HepG2 (cell line): ENCODE measurements at regions not wholly inside any gene's neighbourhood (a gene's known extent, or its start where the extent isn't known, plus 50 kb on each side); places are given as distances from the start of the nearest gene placed in this dataset.

ENCODE experiments used
- ATAC-seq: fragments of 200-7000 bp; cut with Tn5 transposase; 3 replicates; pipeline ENCODE4 v1.9.1; 2020; ENCODE audit warnings: mild to moderate bottlenecking, moderate library complexity
- BruUV-seq: library from RNA; stranded (reverse); fragments of 400-500 nt; replicated peaks from 2 replicates; lab custom pipeline; 2021; lab: Mats Ljungman, UMichigan
- CTCF ChIA-PET: fragments of 300-600 bp; formaldehyde crosslinking; extraction: SDS; loops from one replicate; lab custom pipeline; 2021; ENCODE audit warnings: low total read pairs, inconsistent platforms, low intra/inter-chr PET ratio; lab: Yijun Ruan, JAX
- POLR2A ChIA-PET: fragments of 350-600 bp; sonication (Branson Sonifier 250); formaldehyde crosslinking; loops from one replicate; lab custom pipeline; 2020; ENCODE audit warnings: antibody characterized with exemption, inconsistent platforms; lab: Yijun Ruan, JAX
- DNase-seq: peaks from one replicate; pipeline ENCODE4 v3.0.0-alpha.2; 2015; ENCODE audit warnings: low spot score
- FAIRE-seq: peaks from 3 replicates; lab custom pipeline; 2011; peaks lifted over from hg19 to GRCh38; lab: Jason Lieb, UNC
- H2AFZ ChIP-seq: one replicate; pipeline ENCODE4 v1.6.1; 2011; ENCODE audit warnings: low read length, inconsistent platforms
- H3K27ac ChIP-seq: fragments of 300-600 bp; 3 replicates; pipeline ENCODE4 v1.8.0; 2011; ENCODE audit warnings: mixed run types, mild to moderate bottlenecking, mixed read lengths, low read length, inconsistent platforms; ENCODE audit not compliant: insufficient read depth; ENCODE audit errors: extremely low read length
- H3K27me3 ChIP-seq, 2 experiments: fragments of 200-600 bp in 1 of 2; 2 replicates in 1 of 2; 3 replicates in 1 of 2; pipeline versions ENCODE4 v1.6.0 to v1.8.0; 2011; ENCODE audit warnings: low read length in 2 of 2, mild to moderate bottlenecking in 2 of 2, moderate library complexity in 2 of 2, inconsistent platforms in 1 of 2; ENCODE audit not compliant: insufficient read depth in 2 of 2, control insufficient read depth in 1 of 2
- H3K36me3 ChIP-seq, 2 experiments: fragments of 200-600 bp in 1 of 2; replicated peaks in 1 of 2; 2 replicates in 1 of 2; 3 replicates in 1 of 2; pipeline versions ENCODE4 v1.5.1 to v1.8.0; 2011; ENCODE audit warnings: low read length in 2 of 2, inconsistent platforms in 1 of 2; ENCODE audit not compliant: insufficient read depth in 2 of 2, control insufficient read depth in 1 of 2
- H3K4me1 ChIP-seq: 2 replicates; pipeline ENCODE4 v1.5.1; 2012; ENCODE audit warnings: low read length, inconsistent platforms; ENCODE audit not compliant: insufficient read depth
- H3K4me2 ChIP-seq: 2 replicates; pipeline ENCODE4 v1.6.0; 2011; ENCODE audit warnings: low read depth, low read length, inconsistent platforms
- H3K4me3 ChIP-seq, 3 experiments: fragments of 200-600 bp in 1 of 3; sonication (generic), shearing (Covaris generic) in 1 of 3; replicated peaks in 1 of 3; 2 replicates each; pipeline ENCODE4 v1.5.1; 2011 to 2016; ENCODE audit warnings: low read length in 3 of 3, inconsistent platforms in 2 of 3, low read depth in 2 of 3, mild to moderate bottlenecking in 2 of 3, control low read depth in 1 of 3, mixed read lengths in 1 of 3; ENCODE audit not compliant: insufficient read depth in 1 of 3
- H3K79me2 ChIP-seq: one replicate; pipeline ENCODE4 v1.6.1; 2011; ENCODE audit warnings: low read length, inconsistent platforms; ENCODE audit not compliant: insufficient read depth
- H3K9ac ChIP-seq: 2 replicates; pipeline ENCODE4 v1.6.0; 2011; ENCODE audit warnings: mild to moderate bottlenecking, low read depth, low read length, inconsistent platforms; ENCODE audit not compliant: insufficient read depth
- H3K9me3 ChIP-seq: 2 replicates; pipeline ENCODE4 v1.5.1; 2012; ENCODE audit warnings: mild to moderate bottlenecking, low read length
- H4K20me1 ChIP-seq: 2 replicates; pipeline ENCODE4 v1.6.0; 2011; ENCODE audit warnings: inconsistent platforms, mild to moderate bottlenecking, low read length, moderate library complexity; ENCODE audit not compliant: insufficient read depth
- ATF7 ChIP-seq, 2 experiments: fragments of 450-650 bp in 1 of 2; sonication (generic) in 1 of 2; formaldehyde crosslinking in 1 of 2; IDR thresholded peaks; 2 replicates each; pipeline versions ENCODE4 v1.4.0 to v1.6.1; 2016 to 2020; ENCODE audit warnings: antibody characterized with exemption in 1 of 2, mild to moderate bottlenecking in 1 of 2, missing genetic modification reagents in 1 of 2
- ATRX ChIP-seq: sonication (generic); formaldehyde crosslinking; IDR thresholded peaks from 2 replicates; pipeline ENCODE4 v1.4.0; 2020; ENCODE audit warnings: missing genetic modification reagents, borderline replicate concordance
- CAMTA2 ChIP-seq: sonication (generic); formaldehyde crosslinking; IDR thresholded peaks from 2 replicates; pipeline ENCODE4 v1.4.0; 2020; ENCODE audit warnings: mild to moderate bottlenecking, missing genetic modification reagents, borderline replicate concordance
- DNMT3B ChIP-seq: conservative IDR thresholded peaks from 2 replicates; pipeline ENCODE4 v1.6.1; 2016; ENCODE audit warnings: missing biosample characterization, control low read depth
- FOSL1 ChIP-seq: sonication (generic); formaldehyde crosslinking; IDR thresholded peaks from 2 replicates; pipeline ENCODE4 v1.9.0; 2021; ENCODE audit warnings: missing genetic modification reagents, borderline replicate concordance
- GABPB1 ChIP-seq: IDR thresholded peaks from 2 replicates; pipeline ENCODE4 v1.6.1; 2016; ENCODE audit warnings: mild to moderate bottlenecking, missing genetic modification reagents, moderate library complexity, missing compliant biosample characterization
- MEF2D ChIP-seq: sonication (generic); formaldehyde crosslinking; IDR thresholded peaks from 2 replicates; pipeline ENCODE4 v1.5.1; 2020; ENCODE audit warnings: mild to moderate bottlenecking, missing genetic modification reagents
- MTA1 ChIP-seq: sonication (generic); formaldehyde crosslinking; IDR thresholded peaks from 2 replicates; pipeline ENCODE4 v1.4.0; 2020; ENCODE audit warnings: missing genetic modification reagents, mild to moderate bottlenecking, borderline replicate concordance
- NFAT5 ChIP-seq: sonication (generic); formaldehyde crosslinking; IDR thresholded peaks from 2 replicates; pipeline ENCODE4 v1.4.0; 2020; ENCODE audit warnings: missing genetic modification reagents
- SOX13 ChIP-seq, 3 experiments: fragments of 450-650 bp in 1 of 3; sonication (generic) in 1 of 3; formaldehyde crosslinking in 1 of 3; IDR thresholded peaks in 2 of 3; conservative IDR thresholded peaks in 1 of 3; 2 replicates each; pipeline versions ENCODE4 v1.5.0 to v1.6.1; 2016 to 2020; ENCODE audit warnings: antibody characterized with exemption in 1 of 3, mild to moderate bottlenecking in 1 of 3, missing compliant biosample characterization in 1 of 3, missing genetic modification reagents in 1 of 3, moderate library complexity in 1 of 3
- SOX5 ChIP-seq: IDR thresholded peaks from 2 replicates; pipeline ENCODE4 v1.6.1; 2016; ENCODE audit warnings: borderline replicate concordance
- SP5 ChIP-seq: IDR thresholded peaks from 2 replicates; pipeline ENCODE4 v1.6.1; 2016; ENCODE audit warnings: low read depth, borderline replicate concordance
- ZBTB38 ChIP-seq: sonication (generic); formaldehyde crosslinking; IDR thresholded peaks from 2 replicates; pipeline ENCODE4 v1.5.1; 2020; ENCODE audit warnings: mild to moderate bottlenecking, missing genetic modification reagents
- WGBS: methylation state at CpG from one replicate; pipeline ENCODE4 v1.1.6; 2017; ENCODE audit warnings: low lambda C conversion rate; 5-methylcytosine and 5-hydroxymethylcytosine counted together
- in situ Hi-C: cut with HindIII; loops from 2 replicates; pipeline ENCODE4 v1.10.0; 2017; ENCODE audit warnings: low pct_unique_long_range_greater_than_20kb; ENCODE audit not compliant: extremely low pct_ligation_motif_present
- intact Hi-C: fragments of 100-400 bp; cut with micrococcal nuclease; formaldehyde crosslinking; loops from one replicate; pipeline ENCODE4 v1.10.0; 2022; ENCODE audit not compliant: unreplicated experiment
- TF ChIP-seq, protein P1 (sequence below): sonication (generic); formaldehyde crosslinking; IDR thresholded peaks from 2 replicates; pipeline ENCODE4 v1.4.0; 2020; ENCODE audit warnings: low read depth, mild to moderate bottlenecking, missing genetic modification reagents
- TF ChIP-seq, protein P2 (sequence below): sonication (generic); formaldehyde crosslinking; IDR thresholded peaks from 2 replicates; pipeline ENCODE4 v1.4.0; 2020; ENCODE audit warnings: mild to moderate bottlenecking, missing genetic modification reagents

DNA sequence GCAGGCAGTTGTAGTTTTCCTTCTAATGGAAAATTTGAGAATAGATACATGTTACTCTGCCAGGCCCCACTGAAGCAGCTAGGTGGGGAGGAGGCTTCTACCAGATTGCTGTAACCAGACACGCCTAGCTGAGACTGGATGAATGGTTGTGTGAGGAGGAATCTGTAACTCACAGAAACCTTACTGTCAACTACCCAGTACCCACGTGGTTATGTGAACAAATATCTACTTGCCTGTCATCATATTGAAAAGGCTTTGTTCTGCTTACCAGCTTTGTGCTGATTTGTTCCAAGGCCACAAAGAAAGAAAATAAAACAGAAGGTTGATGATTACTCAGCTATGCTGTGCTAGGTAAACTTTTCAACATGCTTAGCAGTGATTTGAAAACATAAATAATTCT lies 167.2 kb downstream of the CAPZA3 start:
- no peaks in the 10 kb centered on the region for H3K27me3 ChIP-seq
- no peak overlapping the region for H3K27ac ChIP-seq
- no peak overlapping the region for H3K9ac ChIP-seq
- ChIA-PET POLR2A (no interaction called here), CTCF (no interaction called here)
- H3K79me2 ChIP-seq = no peaks in the 10 kb centered on the region
- H3K4me3 ChIP-seq = no peak overlapping the region
- DNase-seq (peak; percentile 15), FAIRE-seq (no peak), ATAC-seq (no peak; the same call in 2 of the 3 replicates)
- no peaks in the 10 kb centered on the region for H4K20me1 ChIP-seq
- no peaks in the 10 kb centered on the region for H3K9me3 ChIP-seq
- no peaks in the 10 kb centered on the region for H3K4me1 ChIP-seq
- in situ Hi-C loops = no loop called here
- H3K4me2 ChIP-seq = no peak overlapping the region
- intact Hi-C loops = no loop called here
- H3K36me3 ChIP-seq = no peaks in the 10 kb centered on the region
- H2AFZ ChIP-seq = no peak overlapping the region
- 11% methylated on average over 2 of the region's 2 CpGs for WGBS
- no TSS peak for BruUV-seq
- TF ChIP-seq, protein P1, sequence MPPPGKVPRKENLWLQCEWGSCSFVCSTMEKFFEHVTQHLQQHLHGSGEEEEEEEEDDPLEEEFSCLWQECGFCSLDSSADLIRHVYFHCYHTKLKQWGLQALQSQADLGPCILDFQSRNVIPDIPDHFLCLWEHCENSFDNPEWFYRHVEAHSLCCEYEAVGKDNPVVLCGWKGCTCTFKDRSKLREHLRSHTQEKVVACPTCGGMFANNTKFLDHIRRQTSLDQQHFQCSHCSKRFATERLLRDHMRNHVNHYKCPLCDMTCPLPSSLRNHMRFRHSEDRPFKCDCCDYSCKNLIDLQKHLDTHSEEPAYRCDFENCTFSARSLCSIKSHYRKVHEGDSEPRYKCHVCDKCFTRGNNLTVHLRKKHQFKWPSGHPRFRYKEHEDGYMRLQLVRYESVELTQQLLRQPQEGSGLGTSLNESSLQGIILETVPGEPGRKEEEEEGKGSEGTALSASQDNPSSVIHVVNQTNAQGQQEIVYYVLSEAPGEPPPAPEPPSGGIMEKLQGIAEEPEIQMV (CRISPR knock-in tag) = no peak
- TF ChIP-seq GABPB1 (CRISPR knock-in tag) (no peak), MTA1 (no peak), CAMTA2 (CRISPR knock-in tag) (no peak), SOX5 (CRISPR knock-in tag) (peak; percentile 52; the same call in 1 of the 2 replicates), SOX13 (IDR thresholded peaks at IDR 0.05) (no peak), SOX13 (CRISPR knock-in tag; conservative IDR thresholded peaks at IDR 0.05 in 1 of 2, IDR thresholded peaks at IDR 0.05 in 1 of 2) (peak in 1 of 2 experiments; percentile 58; a peak in 2 of 4 replicates), ATF7 (IDR thresholded peaks at IDR 0.05) (no peak), ATF7 (CRISPR knock-in tag; IDR thresholded peaks at IDR 0.05) (no peak), ZBTB38 (CRISPR knock-in tag) (no peak), SP5 (CRISPR knock-in tag) (no peak), NFAT5 (CRISPR knock-in tag) (no peak), ATRX (CRISPR knock-in tag) (no peak), FOSL1 (CRISPR knock-in tag) (no peak), MEF2D (CRISPR knock-in tag) (no peak), DNMT3B (CRISPR knock-in tag) (no peak)
- TF ChIP-seq, protein P2, sequence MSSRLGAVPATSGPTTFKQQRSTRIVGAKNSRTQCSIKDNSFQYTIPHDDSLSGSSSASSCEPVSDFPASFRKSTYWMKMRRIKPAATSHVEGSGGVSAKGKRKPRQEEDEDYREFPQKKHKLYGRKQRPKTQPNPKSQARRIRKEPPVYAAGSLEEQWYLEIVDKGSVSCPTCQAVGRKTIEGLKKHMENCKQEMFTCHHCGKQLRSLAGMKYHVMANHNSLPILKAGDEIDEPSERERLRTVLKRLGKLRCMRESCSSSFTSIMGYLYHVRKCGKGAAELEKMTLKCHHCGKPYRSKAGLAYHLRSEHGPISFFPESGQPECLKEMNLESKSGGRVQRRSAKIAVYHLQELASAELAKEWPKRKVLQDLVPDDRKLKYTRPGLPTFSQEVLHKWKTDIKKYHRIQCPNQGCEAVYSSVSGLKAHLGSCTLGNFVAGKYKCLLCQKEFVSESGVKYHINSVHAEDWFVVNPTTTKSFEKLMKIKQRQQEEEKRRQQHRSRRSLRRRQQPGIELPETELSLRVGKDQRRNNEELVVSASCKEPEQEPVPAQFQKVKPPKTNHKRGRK (CRISPR knock-in tag) = no peak
